H1 (cell line): ENCODE measurements at regions not wholly inside any gene's neighbourhood (a gene's known extent, or its start where the extent isn't known, plus 50 kb on each side); places are given as distances from the start of the nearest gene placed in this dataset.

ENCODE experiments used
- CTCF ChIA-PET: fragments of 300-600 bp; sonication (Branson Sonifier 250); formaldehyde crosslinking; loops from one replicate; lab custom pipeline; 2021; ENCODE audit not compliant: partially characterized antibody; lab: Charles Lee
- POLR2A ChIA-PET: fragments of 300-600 bp; sonication (Branson Sonifier 250); formaldehyde crosslinking; loops from one replicate; lab custom pipeline; 2021; ENCODE audit warnings: inconsistent platforms; ENCODE audit not compliant: partially characterized antibody; lab: Charles Lee
- DNase-seq, 2 experiments: peaks; one replicate each; pipeline versions ENCODE4 v3.0.0 to v3.0.0-alpha.2; 2010 to 2022; ENCODE audit warnings: low spot score in 2 of 2, low read depth in 1 of 2, mixed read lengths in 1 of 2
- FAIRE-seq: peaks from 2 replicates; lab custom pipeline; 2011; peaks lifted over from hg19 to GRCh38; lab: Jason Lieb, UNC
- H2AFZ ChIP-seq: 2 replicates; pipeline ENCODE4 v1.8.1; 2012; ENCODE audit warnings: low read length, inconsistent platforms
- H2AK5ac ChIP-seq: 2 replicates; pipeline ENCODE4 v1.6.1; 2013; ENCODE audit warnings: low read depth, low read length
- H2BK120ac ChIP-seq: replicated peaks from 2 replicates; pipeline ENCODE3; 2013; ENCODE audit warnings: low read depth, low read length, inconsistent platforms
- H2BK12ac ChIP-seq: 2 replicates; pipeline ENCODE4 v1.6.1; 2013; ENCODE audit warnings: low read depth, low read length
- H2BK15ac ChIP-seq: 2 replicates; pipeline ENCODE4 v1.6.1; 2013; ENCODE audit warnings: low read length
- H2BK20ac ChIP-seq: 2 replicates; pipeline ENCODE4 v1.6.1; 2013; ENCODE audit warnings: low read length
- H2BK5ac ChIP-seq: 2 replicates; pipeline ENCODE4 v1.6.1; 2013; ENCODE audit warnings: low read depth, low read length
- H3K14ac ChIP-seq: 2 replicates; pipeline ENCODE4 v1.6.1; 2013; ENCODE audit warnings: inconsistent platforms; ENCODE audit not compliant: insufficient read length
- H3K18ac ChIP-seq: 2 replicates; pipeline ENCODE4 v1.6.1; 2013; ENCODE audit warnings: low read length; ENCODE audit errors: extremely low read depth
- H3K23ac ChIP-seq: 2 replicates; pipeline ENCODE4 v1.6.1; 2013; ENCODE audit warnings: inconsistent platforms; ENCODE audit not compliant: insufficient read length
- H3K23me2 ChIP-seq: 2 replicates; pipeline ENCODE4 v1.6.1; 2013; ENCODE audit warnings: low read depth, low read length
- H3K27ac ChIP-seq: 2 replicates; pipeline ENCODE4 v1.6.1; 2011; ENCODE audit warnings: low read depth, low read length, inconsistent platforms
- H3K27me3 ChIP-seq, 4 experiments: replicated peaks in 1 of 4; 1 replicate in 1 of 4; 2 replicates in 3 of 4; pipeline versions ENCODE4 v1.6.1 to v1.8.1; 2011 to 2013; ENCODE audit warnings: low read length in 3 of 4, mild to moderate bottlenecking in 3 of 4, inconsistent platforms in 2 of 4, mixed read lengths in 2 of 4, moderate library complexity in 1 of 4; ENCODE audit not compliant: control insufficient read depth in 3 of 4, insufficient read depth in 3 of 4; ENCODE audit errors: extremely low read depth in 1 of 4
- H3K36me3 ChIP-seq, 4 experiments: 2 replicates each; pipeline versions ENCODE4 v1.6.1 to v1.8.1; 2011 to 2013; ENCODE audit warnings: mild to moderate bottlenecking in 4 of 4, low read length in 3 of 4, moderate library complexity in 2 of 4, control low read depth in 1 of 4, inconsistent platforms in 1 of 4; ENCODE audit not compliant: insufficient read depth in 4 of 4, control insufficient read depth in 2 of 4
- H3K4ac ChIP-seq: replicated peaks from 2 replicates; pipeline ENCODE3; 2013; ENCODE audit warnings: low read length, low read depth, mixed read lengths, inconsistent platforms; ENCODE audit not compliant: insufficient read length
- H3K4me1 ChIP-seq, 4 experiments: replicated peaks in 1 of 4; 1 replicate in 1 of 4; 2 replicates in 3 of 4; pipeline versions ENCODE4 v1.6.1 to v1.8.1; 2011 to 2013; ENCODE audit warnings: low read length in 3 of 4, inconsistent platforms in 2 of 4, mixed read lengths in 1 of 4; ENCODE audit not compliant: insufficient read depth in 4 of 4, control insufficient read depth in 3 of 4
- H3K4me2 ChIP-seq, 2 experiments: 2 replicates each; pipeline versions ENCODE4 v1.6.1 to v1.8.1; 2011 to 2013; ENCODE audit warnings: low read depth in 2 of 2, low read length in 2 of 2, control low read depth in 1 of 2, inconsistent platforms in 1 of 2, mild to moderate bottlenecking in 1 of 2; ENCODE audit not compliant: insufficient read depth in 1 of 2
- H3K4me3 ChIP-seq, 4 experiments: fragments of 200-600, 300-600 bp in 1 of 4; sonication (generic), shearing (Covaris generic), sonication (Bioruptor Twin) in 1 of 4; 2 replicates each; pipeline versions ENCODE4 v1.5.1 to v1.8.1; 2011 to 2016; ENCODE audit warnings: low read length in 4 of 4, low read depth in 3 of 4, control low read depth in 2 of 4, inconsistent platforms in 2 of 4, mild to moderate bottlenecking in 2 of 4, mixed read lengths in 1 of 4, moderate library complexity in 1 of 4; ENCODE audit not compliant: insufficient read depth in 2 of 4; ENCODE audit errors: extremely low read depth in 1 of 4
- H3K56ac ChIP-seq: replicated peaks from 2 replicates; pipeline ENCODE3; 2013; ENCODE audit warnings: low read depth, mild to moderate bottlenecking, mixed read lengths, low read length, inconsistent platforms; ENCODE audit not compliant: insufficient read length
- H3K79me1 ChIP-seq: 2 replicates; pipeline ENCODE4 v1.6.1; 2013; ENCODE audit warnings: low read depth, low read length, control low read depth
- H3K79me2 ChIP-seq, 2 experiments: 2 replicates each; pipeline versions ENCODE4 v1.6.1 to v1.8.1; 2012 to 2013; ENCODE audit warnings: low read length in 2 of 2, mild to moderate bottlenecking in 2 of 2, inconsistent platforms in 1 of 2; ENCODE audit not compliant: insufficient read depth in 2 of 2, control insufficient read depth in 1 of 2
- H3K9ac ChIP-seq, 4 experiments: replicated peaks in 1 of 4; 1 replicate in 1 of 4; 2 replicates in 3 of 4; pipeline versions ENCODE4 v1.6.1 to v1.8.1; 2011 to 2013; ENCODE audit warnings: low read depth in 3 of 4, low read length in 3 of 4, control low read depth in 2 of 4, mild to moderate bottlenecking in 2 of 4, moderate library complexity in 2 of 4, inconsistent platforms in 1 of 4; ENCODE audit errors: extremely low read depth in 1 of 4
- H3K9me3 ChIP-seq, 2 experiments: 2 replicates each; pipeline versions ENCODE4 v1.6.1 to v1.8.1; 2012 to 2013; ENCODE audit warnings: mild to moderate bottlenecking in 2 of 2, moderate library complexity in 2 of 2, control low read depth in 1 of 2, inconsistent platforms in 1 of 2, low read depth in 1 of 2, low read length in 1 of 2, mixed read lengths in 1 of 2; ENCODE audit not compliant: insufficient read depth in 2 of 2
- H4K20me1 ChIP-seq, 2 experiments: replicated peaks in 1 of 2; 2 replicates each; pipeline versions ENCODE3 to v1.8.1; 2011 to 2013; ENCODE audit warnings: inconsistent platforms in 2 of 2, low read length in 2 of 2, mild to moderate bottlenecking in 1 of 2; ENCODE audit not compliant: insufficient read depth in 2 of 2, control insufficient read depth in 1 of 2
- H4K5ac ChIP-seq: 2 replicates; pipeline ENCODE4 v1.6.1; 2013; ENCODE audit warnings: low read length, low read depth, mixed read lengths, inconsistent platforms; ENCODE audit not compliant: insufficient read length
- H4K8ac ChIP-seq: 2 replicates; pipeline ENCODE4 v1.8.0; 2013; ENCODE audit warnings: mild to moderate bottlenecking, moderate library complexity, low read length, inconsistent platforms; ENCODE audit not compliant: insufficient read depth; ENCODE audit errors: extremely low read depth
- H4K91ac ChIP-seq: replicated peaks from 2 replicates; pipeline ENCODE3; 2013; ENCODE audit warnings: low read length, mixed read lengths, inconsistent platforms; ENCODE audit not compliant: insufficient read length
- CBX8 ChIP-seq: fragments of 300-800, 300-1000 bp; sonication (generic); IDR thresholded peaks from 2 replicates; pipeline ENCODE4 v1.7.1; 2016; ENCODE audit warnings: low read depth, low read length, borderline replicate concordance
- JUN ChIP-seq: IDR thresholded peaks from 2 replicates; pipeline ENCODE4 v1.6.1; 2011; ENCODE audit warnings: low read depth, mild to moderate bottlenecking, improper control_type of control experiment, low read length
- JUND ChIP-seq: IDR thresholded peaks from 2 replicates; pipeline ENCODE4 v1.6.1; 2011; ENCODE audit warnings: mild to moderate bottlenecking, improper control_type of control experiment, low read length
- RNF2 ChIP-seq: fragments of 200-900, 300-1000 bp; sonication (generic); IDR thresholded peaks from 2 replicates; pipeline ENCODE4 v1.7.1; 2016; ENCODE audit warnings: borderline replicate concordance, low read depth, mild to moderate bottlenecking, antibody characterized with exemption, low read length; ENCODE audit not compliant: poor library complexity, severe bottlenecking; ENCODE audit errors: missing control alignments
- RXRA ChIP-seq: IDR thresholded peaks from 2 replicates; pipeline ENCODE4 v1.6.1; 2011; ENCODE audit warnings: low read depth, mild to moderate bottlenecking, low read length, moderate library complexity; ENCODE audit not compliant: insufficient read depth
- SP1 ChIP-seq: IDR thresholded peaks from 2 replicates; pipeline ENCODE4 v1.6.1; 2011; ENCODE audit warnings: low read depth, low read length
- SUZ12 ChIP-seq: fragments of 200-600 bp; sonication (generic); IDR thresholded peaks from 2 replicates; pipeline ENCODE4 v1.6.1; 2012; ENCODE audit warnings: mild to moderate bottlenecking, inconsistent platforms, low read length, moderate library complexity, mixed read lengths
- TAF7 ChIP-seq: optimal IDR thresholded peaks from 2 replicates; pipeline ENCODE3; 2011; ENCODE audit warnings: low read depth, mild to moderate bottlenecking, inconsistent platforms, low read length, moderate library complexity, borderline replicate concordance
- WGBS, 2 experiments: shearing (Covaris generic) in 1 of 2; methylation state at CpG; one replicate each; pipeline versions ENCODE4 v1.1.6 to v1.1.7; 2013 to 2015; ENCODE audit warnings: low lambda C conversion rate in 2 of 2, mixed read lengths in 2 of 2, inconsistent platforms in 1 of 2, low coverage in 1 of 2, missing lambda C conversion rate in 1 of 2; ENCODE audit not compliant: insufficient replicate concordance in 2 of 2, insufficient coverage in 1 of 2, insufficient read length in 1 of 2; ENCODE audit errors: extremely low coverage in 1 of 2, missing lambda C conversion rate in 1 of 2; 5-methylcytosine and 5-hydroxymethylcytosine counted together
- TF ChIP-seq, protein P1 (sequence below): IDR thresholded peaks from 2 replicates; pipeline ENCODE4 v1.6.1; 2012; ENCODE audit warnings: low read length, inconsistent platforms
- TF ChIP-seq, protein P2 (sequence below): IDR thresholded peaks from 2 replicates; pipeline ENCODE4 v1.6.1; 2011; ENCODE audit warnings: low read depth, mild to moderate bottlenecking, low read length; ENCODE audit not compliant: insufficient read depth

DNA sequence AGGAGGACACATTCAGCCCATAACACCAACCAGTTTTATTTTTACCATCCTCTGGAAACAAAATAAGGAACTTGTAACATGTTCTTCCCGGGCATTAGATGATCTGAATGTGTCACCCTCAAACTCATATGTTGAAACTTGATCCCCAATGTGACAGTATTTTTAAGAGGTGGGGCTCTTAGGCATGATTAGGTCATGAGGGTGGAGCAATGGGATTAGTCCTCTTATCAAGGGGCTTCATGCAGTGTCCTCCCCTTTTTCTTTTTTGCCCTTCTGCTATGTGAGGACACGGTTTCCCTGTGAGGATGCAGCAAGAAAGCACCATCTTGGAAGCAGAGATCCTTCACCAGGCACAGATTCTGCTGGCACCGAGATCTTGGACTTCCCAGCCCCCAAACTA, 401.5 kb upstream of the TRIB2 start:
- H3K56ac ChIP-seq = no peak overlapping the region
- H4K20me1 ChIP-seq = no peaks in the 10 kb centered on the region
- no peaks in the 10 kb centered on the region for H3K27me3 ChIP-seq
- FAIRE-seq (no peak), DNase-seq (no peak)
- H2AFZ ChIP-seq = no peak overlapping the region
- 87% methylated on average over 3 of the region's 3 CpGs; no CpG with 5 or more reads in 1 of the 2 experiments for WGBS, 2 experiments
- no peak overlapping the region for H3K4me3 ChIP-seq
- H3K9me3 ChIP-seq = no peaks in the 10 kb centered on the region
- H2BK12ac ChIP-seq = no peak overlapping the region
- H2BK15ac ChIP-seq = no peak overlapping the region
- no peaks in the 10 kb centered on the region for H3K79me1 ChIP-seq
- no peak overlapping the region for H3K23ac ChIP-seq
- H3K79me2 ChIP-seq = no peaks in the 10 kb centered on the region
- H3K4me2 ChIP-seq = no peak overlapping the region
- no peak overlapping the region for H2BK20ac ChIP-seq
- CTCF ChIA-PET = interaction anchor here (1.9 kb wide), 1 partner anchor 10 kb away, joined by 8 read pairs; no protein-coding TSS in a partner anchor
- no peak overlapping the region for H4K8ac ChIP-seq
- H3K18ac ChIP-seq = no peak overlapping the region
- no peaks in the 10 kb centered on the region for H3K23me2 ChIP-seq
- H3K4ac ChIP-seq = no peak overlapping the region
- no peak overlapping the region for H2AK5ac ChIP-seq
- H2BK120ac ChIP-seq = no peak overlapping the region
- no peak overlapping the region for H4K5ac ChIP-seq
- peaks cover 1 to 10% (median 4%) of the 10 kb centered on the region in 4 experiments; a peak in 4 of 7 replicates for H3K4me1 ChIP-seq
- H2BK5ac ChIP-seq = no peak overlapping the region
- no peaks in the 10 kb centered on the region for H3K36me3 ChIP-seq
- H3K27ac ChIP-seq = no peak overlapping the region
- POLR2A ChIA-PET = no interaction called here
- no peak overlapping the region for H3K14ac ChIP-seq
- H4K91ac ChIP-seq = no peak overlapping the region
- no peak overlapping the region for H3K9ac ChIP-seq
- TF ChIP-seq, protein P1, sequence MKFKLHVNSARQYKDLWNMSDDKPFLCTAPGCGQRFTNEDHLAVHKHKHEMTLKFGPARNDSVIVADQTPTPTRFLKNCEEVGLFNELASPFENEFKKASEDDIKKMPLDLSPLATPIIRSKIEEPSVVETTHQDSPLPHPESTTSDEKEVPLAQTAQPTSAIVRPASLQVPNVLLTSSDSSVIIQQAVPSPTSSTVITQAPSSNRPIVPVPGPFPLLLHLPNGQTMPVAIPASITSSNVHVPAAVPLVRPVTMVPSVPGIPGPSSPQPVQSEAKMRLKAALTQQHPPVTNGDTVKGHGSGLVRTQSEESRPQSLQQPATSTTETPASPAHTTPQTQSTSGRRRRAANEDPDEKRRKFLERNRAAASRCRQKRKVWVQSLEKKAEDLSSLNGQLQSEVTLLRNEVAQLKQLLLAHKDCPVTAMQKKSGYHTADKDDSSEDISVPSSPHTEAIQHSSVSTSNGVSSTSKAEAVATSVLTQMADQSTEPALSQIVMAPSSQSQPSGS = no peak
- TF ChIP-seq SUZ12 = no peak
- no peak for TF ChIP-seq RNF2
- no peak for TF ChIP-seq TAF7
- TF ChIP-seq CBX8 = no peak
- TF ChIP-seq RXRA = no peak
- TF ChIP-seq SP1 = no peak
- no peak for TF ChIP-seq JUND
- no peak for TF ChIP-seq JUN
- TF ChIP-seq, protein P2, sequence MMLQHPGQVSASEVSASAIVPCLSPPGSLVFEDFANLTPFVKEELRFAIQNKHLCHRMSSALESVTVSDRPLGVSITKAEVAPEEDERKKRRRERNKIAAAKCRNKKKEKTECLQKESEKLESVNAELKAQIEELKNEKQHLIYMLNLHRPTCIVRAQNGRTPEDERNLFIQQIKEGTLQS = no peak
